ENCODE measurements at regions not wholly inside any gene's neighbourhood (a gene's known extent, or its start where the extent isn't known, plus 50 kb on each side); places are given as distances from the start of the nearest gene placed in this dataset.

- DNase-seq (ENCODE audit: low read depth in 1 of 2, low spot score in 1 of 2) = no peak
These were observed 58.8 kb downstream of the SPRY1 start for GRCh38 chr4:123455360-123455759.

DNA sequence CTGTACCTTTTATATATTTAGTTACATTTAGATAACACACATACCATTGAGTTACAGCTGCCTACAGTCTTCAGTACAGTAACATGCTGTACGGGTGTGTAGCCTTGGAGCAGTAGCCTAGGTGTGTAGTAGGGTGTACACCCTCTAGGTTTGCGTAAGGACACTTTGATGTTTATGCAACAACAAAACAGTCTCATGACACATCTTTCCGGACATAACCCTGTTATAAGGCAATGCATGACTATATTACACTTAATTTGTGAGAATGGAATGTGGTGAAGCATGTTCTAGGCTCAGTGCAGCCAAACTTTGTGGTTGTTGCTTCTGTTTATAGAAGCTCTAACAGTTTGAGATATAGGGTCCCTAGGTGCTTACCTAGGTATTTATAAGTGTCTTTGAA, 65.4 kb downstream of the SPRY1 start:
- no peak for DNase-seq (ENCODE audit: low read depth in 1 of 2, low spot score in 1 of 2)

DNA sequence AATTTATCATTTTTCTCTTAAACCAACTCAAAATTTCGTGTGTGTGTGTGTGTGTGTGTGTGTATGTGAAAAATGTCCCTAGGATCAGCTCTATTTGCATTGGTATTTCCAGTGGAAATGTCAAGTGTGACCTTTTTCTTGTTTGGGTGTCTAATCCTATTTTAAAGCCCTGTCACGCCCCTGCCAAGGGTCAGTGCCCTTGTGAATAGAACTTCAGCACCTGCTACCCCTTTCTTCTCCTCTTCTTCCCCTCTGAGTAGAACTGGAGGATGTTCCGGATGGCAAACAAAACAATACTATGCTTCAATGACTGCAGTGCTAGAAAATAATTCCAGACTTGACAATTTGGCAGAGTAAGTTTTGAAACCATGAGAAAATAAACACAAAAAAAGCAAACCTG, 67.3 kb downstream of the SPRY1 start:
- DNase-seq (ENCODE audit: low read depth in 1 of 2, low spot score in 1 of 2) = no peak

DNA sequence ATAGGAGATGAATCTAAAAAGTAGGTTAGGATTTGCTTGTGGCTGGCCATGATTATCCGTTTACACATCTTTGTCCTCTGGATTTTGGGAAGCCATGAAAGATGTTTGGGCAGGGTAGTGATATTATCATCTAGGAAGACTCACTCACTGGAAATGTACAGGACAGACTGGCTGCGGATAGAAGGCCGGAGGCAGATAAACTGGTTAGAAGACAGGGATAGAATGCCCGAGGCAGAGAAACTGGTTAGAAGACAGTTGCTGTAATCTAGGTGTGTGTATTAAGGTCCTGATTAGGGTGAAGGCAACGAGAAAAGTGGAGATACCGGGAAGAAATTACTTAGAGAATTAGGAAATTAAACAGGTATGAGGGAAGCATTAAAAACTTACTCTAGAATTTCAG, 68.8 kb downstream of the SPRY1 start:
- no peak for DNase-seq (ENCODE audit: low read depth in 1 of 2, low spot score in 1 of 2)

- no peak for DNase-seq (ENCODE audit: low read depth in 1 of 2, low spot score in 1 of 2)
These were observed 69.6 kb downstream of the SPRY1 start for GRCh38 chr4:123466080-123466785.

DNA sequence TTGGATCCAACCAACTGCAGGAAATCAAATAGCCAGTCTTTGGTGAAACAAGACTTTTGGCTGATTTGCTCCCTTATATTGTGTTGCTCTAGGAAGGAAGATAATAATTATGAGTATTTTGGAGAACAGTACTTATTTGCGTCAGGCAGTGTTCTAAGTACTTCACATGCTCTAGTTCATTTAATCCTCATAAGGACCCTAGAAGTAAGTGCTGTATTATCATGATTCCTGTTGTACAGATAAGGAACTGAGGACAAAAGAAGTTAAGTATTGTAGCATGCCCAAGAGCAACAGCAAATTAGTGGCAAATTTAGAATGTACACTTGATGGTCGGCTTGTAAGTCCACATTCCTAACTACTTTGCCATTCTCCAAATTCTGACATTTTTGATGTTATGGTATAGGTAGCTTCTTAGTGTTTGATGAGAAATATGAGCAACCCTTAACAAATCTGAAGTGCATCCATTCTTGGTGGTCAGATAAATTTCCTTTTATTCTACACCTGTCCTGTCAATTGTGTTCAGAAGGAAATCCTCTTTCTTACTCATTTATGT, 72.0 kb downstream of the SPRY1 start:
- no peak for DNase-seq (ENCODE audit: low read depth in 1 of 2, low spot score in 1 of 2)

DNA sequence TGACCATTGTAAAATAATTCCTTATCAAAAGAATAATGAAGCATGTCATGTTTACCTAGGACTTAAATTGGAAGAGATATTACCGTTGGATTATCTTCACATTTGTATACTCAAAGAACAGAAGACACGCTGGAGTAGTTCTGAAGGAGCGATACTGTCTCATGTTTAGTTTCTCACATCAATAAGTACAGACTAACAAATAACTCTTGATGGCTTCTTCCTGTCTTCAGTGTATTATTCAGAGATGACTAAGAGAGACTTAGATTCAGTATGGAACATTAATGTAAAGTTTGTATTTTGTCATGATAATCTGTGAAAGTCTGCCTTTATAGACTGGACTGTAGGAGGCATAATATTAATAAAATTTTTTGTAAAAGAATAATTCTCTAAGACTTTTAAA, 72.7 kb downstream of the SPRY1 start:
- DNase-seq (ENCODE audit: low read depth in 1 of 2, low spot score in 1 of 2) = no peak

DNA sequence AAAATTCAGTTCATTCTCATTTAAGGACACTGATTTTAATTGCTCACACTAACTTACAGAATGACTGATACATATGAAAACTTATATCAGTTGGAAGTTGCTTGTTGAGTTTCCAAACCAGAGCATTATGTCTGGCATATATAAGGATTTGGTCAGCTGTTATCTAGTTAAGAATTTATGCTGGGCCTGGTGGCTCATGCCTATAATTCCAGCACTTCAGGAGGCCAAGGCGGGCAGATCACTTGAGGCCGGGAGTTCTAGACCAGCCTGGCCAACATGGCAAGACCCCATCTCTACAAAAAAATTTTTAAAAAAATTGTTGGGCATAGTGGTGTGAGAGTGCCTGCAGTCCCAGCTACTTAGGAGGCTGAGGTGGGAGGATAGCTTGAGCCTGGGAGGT, 73.1 kb downstream of the SPRY1 start:
- DNase-seq (ENCODE audit: low read depth in 1 of 2, low spot score in 1 of 2) = no peak

DNA sequence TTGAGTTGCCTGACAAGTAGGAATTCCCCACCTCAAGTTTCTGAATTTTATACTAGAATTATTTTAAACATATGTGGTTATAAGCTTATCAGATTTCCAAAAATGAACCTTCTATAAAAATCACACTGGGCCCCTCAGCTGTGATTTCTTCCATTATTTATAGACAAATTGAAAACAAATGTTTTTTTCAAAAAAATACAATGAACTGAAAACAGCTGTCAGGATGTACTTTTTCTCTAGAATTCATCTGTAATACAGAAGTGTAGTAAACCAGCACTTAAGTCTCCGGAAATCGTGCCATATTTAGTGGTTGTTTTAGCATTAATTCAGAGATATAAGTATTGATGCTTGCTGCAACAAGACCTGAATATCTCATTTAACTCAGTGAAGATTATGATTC, 74.0 kb downstream of the SPRY1 start:
- no peak for DNase-seq (ENCODE audit: low read depth in 1 of 2, low spot score in 1 of 2)

DNA sequence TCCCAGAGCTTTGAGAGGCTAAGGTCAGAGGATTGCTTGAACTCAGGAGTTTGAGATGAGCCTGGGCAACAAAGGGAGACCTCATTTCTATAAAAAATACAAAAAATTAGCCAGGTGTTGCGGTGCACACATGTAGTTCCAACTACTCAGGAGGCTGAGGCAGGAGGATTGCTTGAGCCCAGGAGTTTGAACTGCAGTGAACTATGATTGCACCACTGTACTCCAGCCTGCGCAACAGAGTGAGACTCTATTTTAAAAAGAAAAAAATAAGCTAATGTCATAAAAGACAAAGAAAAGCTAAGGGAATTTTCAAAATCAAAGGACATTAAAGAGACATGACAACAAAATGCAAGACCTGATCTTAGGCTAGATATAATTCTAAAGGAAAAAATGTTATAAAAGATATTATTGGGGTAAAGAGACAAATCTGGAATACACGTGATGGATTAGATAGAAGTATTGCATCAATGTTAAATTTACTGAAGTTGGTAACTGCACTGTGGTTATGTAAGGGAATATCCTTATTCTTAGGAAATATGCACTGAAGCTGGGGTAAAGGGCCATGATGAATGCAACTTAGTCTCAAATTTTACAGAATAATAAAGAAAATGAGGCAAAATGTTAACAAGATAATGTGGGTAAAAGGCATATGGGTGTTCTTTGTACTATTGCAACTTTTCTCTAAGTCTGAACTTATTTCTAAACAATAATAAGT, 75.2 kb downstream of the SPRY1 start:
- no peak for DNase-seq (ENCODE audit: low read depth in 1 of 2, low spot score in 1 of 2)

DNA sequence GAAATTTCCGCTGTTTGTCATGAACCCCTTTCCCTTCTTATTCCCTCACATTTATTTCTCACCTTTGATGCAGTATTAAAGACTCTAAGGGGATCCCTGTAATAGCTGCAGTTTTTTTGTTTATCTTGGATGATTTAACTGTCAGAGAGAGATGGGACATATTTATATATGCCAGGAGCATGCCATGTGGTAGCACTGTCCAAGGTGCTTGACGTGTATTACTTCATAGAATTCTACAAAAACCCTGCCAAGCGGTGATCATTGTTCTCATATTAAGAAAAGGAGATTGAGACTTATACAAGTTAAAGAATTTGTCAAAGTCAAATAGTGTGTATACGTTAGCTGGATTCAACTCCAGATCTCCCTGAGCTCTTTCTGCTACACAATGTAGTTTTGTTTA, 78.2 kb downstream of the SPRY1 start:
- DNase-seq (ENCODE audit: low read depth in 1 of 2, low spot score in 1 of 2) = no peak

DNA sequence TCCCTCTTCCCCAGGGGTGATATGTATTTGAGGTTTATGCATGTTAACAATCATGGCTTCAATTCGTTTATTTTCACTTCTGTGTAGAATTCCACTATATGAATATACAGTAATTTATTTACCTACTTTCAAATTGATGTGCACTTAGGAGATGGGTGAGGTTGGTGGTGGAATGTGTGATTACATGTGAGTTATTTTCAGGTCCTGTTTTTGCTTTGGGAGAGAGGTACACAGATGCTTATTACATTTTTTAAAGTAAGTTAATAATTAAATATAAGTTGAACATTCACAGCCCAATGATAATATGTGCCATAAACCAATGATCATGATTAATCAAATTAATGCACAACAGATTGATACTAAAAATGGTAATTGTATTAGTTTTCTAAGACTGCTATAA, 79.5 kb downstream of the SPRY1 start:
- DNase-seq (ENCODE audit: low read depth in 1 of 2, low spot score in 1 of 2) = no peak

DNA sequence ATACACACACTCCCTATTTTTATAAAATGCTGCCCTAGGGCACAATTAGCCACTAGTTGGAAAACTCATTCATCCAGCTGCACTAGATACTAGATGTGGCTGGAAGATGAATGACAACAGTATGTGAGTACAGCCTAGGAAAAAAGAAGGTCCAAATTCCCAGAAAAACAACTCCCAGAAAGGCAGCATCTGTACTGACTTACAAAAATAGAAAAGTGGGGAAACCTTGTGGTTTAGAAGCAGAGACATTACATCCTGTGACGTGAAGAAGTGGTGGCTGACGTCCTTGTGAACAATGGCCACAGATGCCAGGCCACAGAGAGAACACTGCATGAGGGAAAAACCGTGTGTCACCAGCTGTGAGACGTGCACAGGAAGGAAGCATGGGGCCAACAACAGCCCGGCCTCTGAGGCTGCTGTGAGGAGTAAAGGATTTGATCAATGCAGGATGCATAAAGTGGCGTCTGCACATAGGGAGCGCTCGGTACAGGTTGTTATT, 81.2 kb downstream of the SPRY1 start:
- no peak for DNase-seq (ENCODE audit: low read depth in 1 of 2, low spot score in 1 of 2)

- no peak for DNase-seq (ENCODE audit: low read depth in 1 of 2, low spot score in 1 of 2)
These were observed 82.3 kb downstream of the SPRY1 start for GRCh38 chr4:123478859-123479345.

DNA sequence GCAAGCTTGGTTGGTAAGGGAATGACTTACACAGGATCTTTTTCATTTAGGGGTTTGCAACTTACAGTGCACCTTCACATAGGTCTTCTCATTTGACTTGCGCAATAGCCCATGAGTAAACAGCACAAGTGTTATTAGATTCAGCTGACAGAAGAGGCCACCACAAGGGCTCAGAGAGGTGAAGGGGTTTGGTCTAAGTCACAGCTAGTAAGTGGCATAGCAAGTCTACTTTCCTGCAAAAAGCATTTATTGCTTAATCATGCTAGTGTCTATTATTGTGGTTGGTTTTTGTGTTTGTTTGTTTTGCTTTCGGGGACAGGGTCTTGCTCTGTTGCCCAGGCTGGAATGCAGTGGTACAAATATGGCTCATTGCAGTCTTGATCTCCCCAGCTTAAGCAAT, 83.3 kb downstream of the SPRY1 start:
- DNase-seq (ENCODE audit: low read depth in 1 of 2, low spot score in 1 of 2) = no peak

GRCh38 chr4:123480706-123481418, 84.3 kb downstream of the SPRY1 start:
- DNase-seq (ENCODE audit: low read depth in 1 of 2, low spot score in 1 of 2) = no peak

DNA sequence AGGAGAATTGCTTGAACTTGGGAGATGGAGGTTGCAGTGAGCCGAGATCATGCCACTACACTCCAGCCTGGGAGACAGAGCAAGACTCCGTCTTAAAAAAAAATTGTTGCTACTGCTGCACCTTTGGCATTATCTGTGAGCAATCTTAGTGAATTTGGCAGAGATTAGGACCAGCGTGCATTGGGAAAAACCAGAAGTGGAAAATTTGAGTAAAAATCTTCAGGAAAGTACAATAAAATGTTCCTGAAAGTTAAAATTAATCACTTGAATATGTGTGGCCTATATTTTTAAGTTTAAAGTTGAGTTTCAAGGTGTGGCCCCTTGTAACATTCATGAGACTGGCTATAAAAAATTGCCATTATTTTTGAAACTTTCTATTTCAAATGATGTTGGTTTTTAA, 85.1 kb downstream of the SPRY1 start:
- no peak for DNase-seq (ENCODE audit: low read depth in 1 of 2, low spot score in 1 of 2)

- no peak for DNase-seq (ENCODE audit: low read depth in 1 of 2, low spot score in 1 of 2)
These were observed 87.8 kb downstream of the SPRY1 start for GRCh38 chr4:123484291-123484926.

DNA sequence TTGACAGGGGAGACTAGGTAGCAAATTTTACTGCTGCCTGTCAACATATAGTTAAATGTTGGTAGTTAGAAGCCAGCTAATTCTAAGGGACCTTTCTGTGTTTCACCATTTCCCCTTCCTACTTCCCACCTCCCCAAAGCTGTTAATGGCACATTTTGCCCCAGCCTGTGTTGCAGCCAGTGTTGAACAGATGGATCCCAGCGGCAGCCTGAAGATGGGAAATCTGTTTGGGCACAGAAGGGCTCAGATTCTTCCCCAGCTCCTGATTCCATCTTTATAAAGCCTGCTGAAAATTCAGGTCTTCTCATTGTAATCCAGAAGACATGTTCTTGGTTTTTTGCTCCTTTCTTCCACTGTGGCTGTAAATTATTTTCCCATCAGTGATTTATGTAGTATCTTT, 89.0 kb downstream of the SPRY1 start:
- no peak for DNase-seq (ENCODE audit: low read depth in 1 of 2, low spot score in 1 of 2)

DNA sequence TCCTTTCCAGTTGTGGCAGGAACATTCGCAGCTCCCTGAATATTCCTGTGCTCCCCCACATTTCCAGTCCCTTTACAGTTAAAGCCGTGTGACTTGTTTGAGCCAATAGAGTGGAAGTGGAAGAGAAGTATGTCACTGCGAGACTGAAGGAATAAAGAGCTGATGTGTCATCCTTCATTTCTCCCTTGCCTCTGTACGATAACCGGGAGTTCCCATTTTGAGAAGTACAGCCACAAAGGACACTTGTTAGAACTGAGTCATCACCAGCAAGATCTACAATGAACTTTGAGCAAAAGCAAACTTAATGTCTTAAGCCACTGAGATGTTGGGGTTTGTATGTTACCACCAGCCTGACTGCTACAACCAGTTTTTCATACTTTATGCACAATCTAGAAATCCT, 92.3 kb downstream of the SPRY1 start:
- no peak for DNase-seq (ENCODE audit: low read depth in 1 of 2, low spot score in 1 of 2)

GRCh38 chr4:123495530-123495929, 98.9 kb downstream of the SPRY1 start:
- DNase-seq (ENCODE audit: low read depth in 1 of 2, low spot score in 1 of 2) = no peak
